ENCODE measurements at regions not wholly inside any gene's neighbourhood (a gene's known extent, or its start where the extent isn't known, plus 50 kb on each side); places are given as distances from the start of the nearest gene placed in this dataset.
"Not testable (repeated sequence)": the region's sequence is repeated elsewhere in the genome, so short reads cannot be mapped to it uniquely, and the experiment has no call there.

DNA sequence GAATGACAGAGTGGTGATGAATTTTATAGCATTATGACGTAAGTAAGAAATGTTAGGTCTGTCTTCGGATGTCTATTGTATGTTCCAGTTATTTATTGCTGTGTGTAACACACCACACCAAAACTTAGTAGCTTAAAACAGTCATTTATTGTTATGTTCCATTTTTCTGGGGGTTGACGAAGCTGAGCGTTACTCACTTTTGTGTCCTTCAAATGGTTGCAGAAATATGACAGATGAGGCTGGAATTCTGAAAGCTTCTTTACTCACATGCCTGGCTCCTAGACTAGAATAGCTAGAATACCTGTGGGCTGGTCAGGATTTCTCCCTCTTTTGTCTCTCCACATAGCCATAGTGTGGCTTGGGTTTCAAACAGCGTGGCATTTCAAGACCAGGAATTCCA, 62.1 kb upstream of the S1PR1 start:
- Histone ChIP-seq H3K4me1 (ENCODE audit: low read length) (no peaks in the 10 kb centered on the region), H2AFZ (ENCODE audit: low read length) (no peak overlapping the region), H3K9ac (ENCODE audit: low read length) (no peak overlapping the region)

DNA sequence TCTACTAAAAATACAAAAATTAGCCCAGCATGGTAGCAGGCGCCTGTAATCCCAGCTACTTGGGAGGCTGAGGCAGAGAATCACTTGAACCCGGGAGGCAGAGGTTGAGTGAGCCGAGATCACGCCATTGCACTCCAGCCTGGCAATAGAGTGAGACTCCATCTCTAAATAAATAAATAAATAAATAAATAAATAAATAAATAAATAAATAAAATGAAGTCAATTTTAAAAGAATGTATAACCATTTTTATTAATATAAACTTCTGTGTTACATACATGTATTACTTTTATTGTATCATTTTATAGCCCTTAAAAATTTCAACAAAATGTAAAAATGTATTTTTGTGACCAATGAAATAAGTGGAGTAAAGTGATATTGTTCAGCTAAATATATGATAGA, 62.5 kb upstream of the S1PR1 start:
- H3K4me1 ChIP-seq (ENCODE audit: low read length); H3K27ac ChIP-seq (ENCODE audit: low read length); H3K4me2 ChIP-seq (ENCODE audit: low read depth, low read length, poor library complexity, severe bottlenecking): not testable (repeated sequence)

More for the DNA sequence above, 62.1 kb upstream of the S1PR1 start:
- Histone ChIP-seq H3K9me2 (replicated peaks; ENCODE audit: insufficient read depth, low read length) (no peaks in the 10 kb centered on the region), H3K9me3 (ENCODE audit: low read length) (no peaks in the 10 kb centered on the region), H3K27me3 (ENCODE audit: low read length) (no peaks in the 10 kb centered on the region), H4K20me1 (ENCODE audit: insufficient read depth, low read depth, low read length) (no peaks in the 10 kb centered on the region), H3K79me2 (ENCODE audit: low read length) (no peaks in the 10 kb centered on the region), H3K4me3 (ENCODE audit: low read length) (no peak overlapping the region), H3K4me2 (ENCODE audit: low read depth, low read length, poor library complexity, severe bottlenecking) (no peak overlapping the region), H3K36me3 (ENCODE audit: insufficient read depth, low read length) (no peaks in the 10 kb centered on the region), H3K27ac (ENCODE audit: low read length) (no peak overlapping the region)
- no peak for DNase-seq

DNA sequence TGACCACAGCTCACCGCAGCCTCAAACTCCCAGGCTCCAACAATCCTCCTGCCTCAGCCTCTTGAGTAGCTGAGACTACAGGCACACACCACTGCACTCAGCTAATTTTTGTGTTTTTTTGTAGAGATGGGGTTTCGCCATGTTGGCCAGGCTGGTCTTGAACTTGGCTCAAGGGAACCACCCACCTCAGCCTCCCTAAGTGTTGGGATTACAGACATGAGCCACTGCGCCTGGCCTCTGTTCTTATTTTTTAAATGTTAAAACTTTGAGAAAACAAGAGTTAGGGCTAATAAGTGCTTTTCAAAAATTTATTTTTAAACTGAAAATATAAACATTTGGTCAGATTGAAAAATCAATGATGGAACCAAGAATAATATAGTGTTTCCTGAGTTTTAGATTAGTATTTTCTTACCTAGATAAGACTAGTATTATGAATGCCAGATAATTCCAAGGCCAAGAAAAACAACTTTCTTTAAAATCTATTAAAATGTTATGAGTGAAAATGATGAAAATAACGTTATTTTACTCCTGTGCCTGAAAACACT, 66.2 kb upstream of the S1PR1 start:
- H3K9ac ChIP-seq (ENCODE audit: low read length), result no peak overlapping the region
- no peak overlapping the region for H2AFZ ChIP-seq (ENCODE audit: low read length)
- H4K20me1 ChIP-seq (ENCODE audit: insufficient read depth, low read depth, low read length), result no peaks in the 10 kb centered on the region
- H3K4me3 ChIP-seq (ENCODE audit: low read length), result no peak overlapping the region
- H3K9me3 ChIP-seq (ENCODE audit: low read length), result no peaks in the 10 kb centered on the region
- H3K36me3 ChIP-seq (ENCODE audit: insufficient read depth, low read length), result no peaks in the 10 kb centered on the region
- H3K27me3 ChIP-seq (ENCODE audit: low read length), result no peaks in the 10 kb centered on the region
- no peak overlapping the region for H3K4me2 ChIP-seq (ENCODE audit: low read depth, low read length, poor library complexity, severe bottlenecking)
- no peak for DNase-seq
- H3K79me2 ChIP-seq (ENCODE audit: low read length), result no peaks in the 10 kb centered on the region
- H3K27ac ChIP-seq (ENCODE audit: low read length), result no peak overlapping the region
- H3K4me1 ChIP-seq (ENCODE audit: low read length), result no peaks in the 10 kb centered on the region
- H3K9me2 ChIP-seq (replicated peaks; ENCODE audit: insufficient read depth, low read length), result no peaks in the 10 kb centered on the region

More for the DNA sequence above, 62.5 kb upstream of the S1PR1 start:
- H4K20me1 ChIP-seq (ENCODE audit: insufficient read depth, low read depth, low read length); H3K36me3 ChIP-seq (ENCODE audit: insufficient read depth, low read length); H3K9me3 ChIP-seq (ENCODE audit: low read length); H3K9ac ChIP-seq (ENCODE audit: low read length); H3K9me2 ChIP-seq (replicated peaks; ENCODE audit: insufficient read depth, low read length); H2AFZ ChIP-seq (ENCODE audit: low read length); H3K27me3 ChIP-seq (ENCODE audit: low read length); H3K79me2 ChIP-seq (ENCODE audit: low read length); DNase-seq; H3K4me3 ChIP-seq (ENCODE audit: low read length): not testable (repeated sequence)

DNA sequence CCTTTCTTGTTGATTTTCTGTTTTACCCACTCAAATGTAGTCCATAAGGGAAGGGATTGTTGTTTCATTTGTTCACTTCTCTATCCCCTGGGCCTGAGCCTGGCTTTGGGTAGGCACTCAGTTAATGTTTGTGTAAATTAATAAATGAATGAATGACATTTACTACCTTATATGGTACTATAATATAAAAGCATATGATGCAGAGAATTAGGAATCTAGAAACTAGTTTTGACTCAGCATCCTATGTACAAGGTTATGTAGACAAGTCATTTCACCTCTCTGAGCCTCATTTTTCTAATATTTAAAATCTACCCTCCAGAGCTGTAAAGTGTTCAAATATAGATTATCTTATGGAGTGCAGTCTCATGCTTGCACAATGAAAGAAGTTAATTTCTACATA, 68.9 kb upstream of the S1PR1 start:
- Histone ChIP-seq H3K36me3 (ENCODE audit: insufficient read depth, low read length) (no peaks in the 10 kb centered on the region), H3K4me3 (ENCODE audit: low read length) (no peak overlapping the region), H3K9me2 (replicated peaks; ENCODE audit: insufficient read depth, low read length) (no peaks in the 10 kb centered on the region), H3K27ac (ENCODE audit: low read length) (no peak overlapping the region), H2AFZ (ENCODE audit: low read length) (no peak overlapping the region), H3K79me2 (ENCODE audit: low read length) (no peaks in the 10 kb centered on the region), H3K27me3 (ENCODE audit: low read length) (no peaks in the 10 kb centered on the region), H3K9me3 (ENCODE audit: low read length) (no peaks in the 10 kb centered on the region), H3K9ac (ENCODE audit: low read length) (no peak overlapping the region), H3K4me1 (ENCODE audit: low read length) (no peaks in the 10 kb centered on the region), H3K4me2 (ENCODE audit: low read depth, low read length, poor library complexity, severe bottlenecking) (no peak overlapping the region), H4K20me1 (ENCODE audit: insufficient read depth, low read depth, low read length) (no peaks in the 10 kb centered on the region)
- DNase-seq, result no peak

DNA sequence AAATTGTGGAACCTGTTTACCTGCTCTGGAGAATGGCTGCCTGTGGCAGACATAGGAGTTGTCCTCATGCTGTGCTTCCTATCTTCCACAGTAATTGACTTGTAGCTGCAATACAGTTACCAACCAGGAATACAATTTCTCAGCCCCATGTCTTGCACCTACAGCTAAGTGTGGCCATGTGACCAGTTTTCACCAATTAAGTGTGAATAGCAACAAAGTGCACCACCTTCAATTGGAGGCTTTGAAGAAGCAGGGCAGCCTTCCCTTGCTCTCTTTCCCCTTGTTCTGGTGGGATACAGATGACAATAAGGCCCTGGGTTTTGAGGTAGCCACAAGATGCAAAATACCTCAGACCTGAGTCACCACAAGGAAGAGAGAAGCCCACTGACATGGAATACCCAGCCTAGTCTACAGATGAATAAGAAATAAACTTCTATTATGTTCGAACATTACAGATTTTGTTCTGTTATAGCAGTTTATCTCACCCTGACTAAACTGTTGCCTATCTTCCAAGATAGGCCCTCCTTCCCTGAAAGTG, 70.2 kb upstream of the S1PR1 start:
- Histone ChIP-seq H3K36me3 (ENCODE audit: insufficient read depth, low read length) (no peaks in the 10 kb centered on the region), H3K9ac (ENCODE audit: low read length) (no peak overlapping the region), H3K79me2 (ENCODE audit: low read length) (no peaks in the 10 kb centered on the region), H3K9me3 (ENCODE audit: low read length) (no peaks in the 10 kb centered on the region), H3K4me1 (ENCODE audit: low read length) (no peaks in the 10 kb centered on the region), H3K27ac (ENCODE audit: low read length) (no peak overlapping the region), H3K27me3 (ENCODE audit: low read length) (no peaks in the 10 kb centered on the region), H4K20me1 (ENCODE audit: insufficient read depth, low read depth, low read length) (no peaks in the 10 kb centered on the region), H3K4me2 (ENCODE audit: low read depth, low read length, poor library complexity, severe bottlenecking) (no peak overlapping the region), H3K4me3 (ENCODE audit: low read length) (no peak overlapping the region), H2AFZ (ENCODE audit: low read length) (no peak overlapping the region), H3K9me2 (replicated peaks; ENCODE audit: insufficient read depth, low read length) (no peaks in the 10 kb centered on the region)
- DNase-seq, result no peak

DNA sequence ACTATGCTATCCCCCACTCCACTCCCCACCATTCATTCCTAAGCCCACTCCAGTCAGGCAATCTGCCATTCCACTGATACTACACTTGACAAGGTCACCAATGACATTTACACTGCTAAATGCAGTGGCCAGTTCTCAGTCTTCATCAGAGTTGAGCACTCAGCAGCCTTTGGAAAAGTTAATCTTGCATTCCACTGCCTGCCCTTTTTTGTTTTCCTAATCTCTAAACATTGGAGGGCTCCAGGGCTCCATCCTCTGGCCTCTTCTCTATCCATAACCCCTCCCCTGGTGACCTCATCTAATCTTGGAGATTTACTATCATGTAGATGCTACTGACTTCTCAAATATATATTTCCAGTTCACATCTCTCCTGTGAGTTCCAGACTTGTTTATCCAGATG, 70.9 kb upstream of the S1PR1 start:
- Histone ChIP-seq H3K4me1 (ENCODE audit: low read length) (no peaks in the 10 kb centered on the region), H3K36me3 (ENCODE audit: insufficient read depth, low read length) (no peaks in the 10 kb centered on the region), H4K20me1 (ENCODE audit: insufficient read depth, low read depth, low read length) (no peaks in the 10 kb centered on the region), H3K27ac (ENCODE audit: low read length) (no peak overlapping the region), H3K4me3 (ENCODE audit: low read length) (no peak overlapping the region), H3K27me3 (ENCODE audit: low read length) (no peaks in the 10 kb centered on the region), H2AFZ (ENCODE audit: low read length) (no peak overlapping the region), H3K79me2 (ENCODE audit: low read length) (no peaks in the 10 kb centered on the region), H3K9me3 (ENCODE audit: low read length) (no peaks in the 10 kb centered on the region), H3K4me2 (ENCODE audit: low read depth, low read length, poor library complexity, severe bottlenecking) (no peak overlapping the region), H3K9me2 (replicated peaks; ENCODE audit: insufficient read depth, low read length) (no peaks in the 10 kb centered on the region), H3K9ac (ENCODE audit: low read length) (no peak overlapping the region)
- DNase-seq, result no peak

DNA sequence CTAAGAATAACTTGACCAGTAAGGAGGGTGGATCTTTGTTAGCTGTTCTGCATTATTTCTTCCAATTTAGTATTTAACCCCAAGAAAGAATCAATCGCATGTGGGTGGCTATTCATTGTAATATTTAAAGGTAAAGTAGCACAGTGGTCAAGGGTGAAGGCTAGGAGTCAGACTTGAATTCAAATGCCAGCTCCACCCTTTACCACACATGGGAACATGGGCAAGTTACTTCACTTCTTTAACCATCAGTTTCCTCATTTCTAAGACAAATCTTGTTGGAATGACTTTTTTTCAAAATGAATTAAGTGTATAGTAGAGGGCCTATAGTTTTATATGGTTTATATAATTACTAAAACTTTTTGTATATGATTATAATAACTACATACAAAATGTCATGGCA, 71.3 kb upstream of the S1PR1 start:
- Histone ChIP-seq H3K27ac (ENCODE audit: low read length) (no peak overlapping the region), H3K27me3 (ENCODE audit: low read length) (no peaks in the 10 kb centered on the region), H4K20me1 (ENCODE audit: insufficient read depth, low read depth, low read length) (no peaks in the 10 kb centered on the region), H3K9me3 (ENCODE audit: low read length) (no peaks in the 10 kb centered on the region), H2AFZ (ENCODE audit: low read length) (no peak overlapping the region), H3K4me1 (ENCODE audit: low read length) (no peaks in the 10 kb centered on the region), H3K9ac (ENCODE audit: low read length) (no peak overlapping the region), H3K79me2 (ENCODE audit: low read length) (no peaks in the 10 kb centered on the region), H3K36me3 (ENCODE audit: insufficient read depth, low read length) (no peaks in the 10 kb centered on the region), H3K4me3 (ENCODE audit: low read length) (no peak overlapping the region), H3K4me2 (ENCODE audit: low read depth, low read length, poor library complexity, severe bottlenecking) (no peak overlapping the region), H3K9me2 (replicated peaks; ENCODE audit: insufficient read depth, low read length) (no peaks in the 10 kb centered on the region)
- no peak for DNase-seq

DNA sequence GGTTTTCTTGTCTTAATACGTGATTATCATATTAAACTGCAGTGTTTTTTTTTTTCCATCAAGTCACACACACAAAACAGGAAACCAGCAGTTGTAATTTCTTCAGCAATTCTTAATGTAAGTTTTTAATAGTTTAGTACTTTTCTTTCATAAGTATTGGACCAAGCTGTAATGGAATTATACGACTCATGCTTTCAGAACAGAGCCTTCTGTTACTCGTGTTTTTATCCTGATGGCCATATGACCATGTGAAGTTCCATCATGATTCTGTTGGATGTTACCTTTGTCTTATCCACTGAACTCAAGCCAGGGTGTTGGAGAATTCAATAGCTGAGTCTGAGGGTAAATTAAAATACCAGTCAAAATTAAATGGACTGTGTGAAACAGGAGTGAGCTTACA, 72.0 kb upstream of the S1PR1 start:
- H3K4me2 ChIP-seq (ENCODE audit: low read depth, low read length, poor library complexity, severe bottlenecking), result no peak overlapping the region
- DNase-seq, result no peak
- H2AFZ ChIP-seq (ENCODE audit: low read length), result no peak overlapping the region
- H3K4me1 ChIP-seq (ENCODE audit: low read length), result no peaks in the 10 kb centered on the region
- no peaks in the 10 kb centered on the region for H3K9me2 ChIP-seq (replicated peaks; ENCODE audit: insufficient read depth, low read length)
- H4K20me1 ChIP-seq (ENCODE audit: insufficient read depth, low read depth, low read length), result no peaks in the 10 kb centered on the region
- no peak overlapping the region for H3K27ac ChIP-seq (ENCODE audit: low read length)
- no peaks in the 10 kb centered on the region for H3K79me2 ChIP-seq (ENCODE audit: low read length)
- H3K9ac ChIP-seq (ENCODE audit: low read length), result no peak overlapping the region
- H3K27me3 ChIP-seq (ENCODE audit: low read length), result no peaks in the 10 kb centered on the region
- H3K36me3 ChIP-seq (ENCODE audit: insufficient read depth, low read length), result no peaks in the 10 kb centered on the region
- H3K9me3 ChIP-seq (ENCODE audit: low read length), result no peaks in the 10 kb centered on the region
- no peak overlapping the region for H3K4me3 ChIP-seq (ENCODE audit: low read length)
